ENCODE measurements at regions not wholly inside any gene's neighbourhood (a gene's known extent, or its start where the extent isn't known, plus 50 kb on each side); places are given as distances from the start of the nearest gene placed in this dataset.

DNA sequence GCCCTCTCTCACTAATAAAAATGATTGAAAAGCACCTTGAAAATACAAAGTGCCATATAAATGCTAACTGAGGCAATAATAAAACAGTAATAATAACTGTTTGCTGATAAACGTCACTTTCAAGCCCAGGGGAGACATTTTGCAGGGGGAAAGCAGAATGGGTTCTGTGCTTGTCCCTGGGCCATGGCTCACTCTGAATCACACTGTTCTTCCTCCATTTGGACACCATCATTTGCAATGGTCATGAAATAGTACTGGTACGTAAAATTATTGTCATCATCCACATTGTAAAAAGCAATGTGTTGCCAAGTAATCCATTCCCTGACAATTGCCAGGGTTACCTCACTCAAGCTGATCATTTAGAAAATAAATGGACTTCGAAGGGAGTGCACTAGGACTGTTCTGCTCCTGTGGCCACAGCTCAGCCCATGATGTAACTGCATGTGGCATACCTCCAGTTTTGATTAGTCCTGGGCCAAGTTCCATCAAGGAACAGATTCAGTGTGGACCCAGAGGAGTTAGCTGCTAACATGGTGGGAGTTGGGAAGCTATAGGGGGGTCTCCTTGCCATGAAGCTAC is 508.8 kb upstream of the CELF4 start:
- DNase-seq (ENCODE audit: low read depth), result no peak

DNA sequence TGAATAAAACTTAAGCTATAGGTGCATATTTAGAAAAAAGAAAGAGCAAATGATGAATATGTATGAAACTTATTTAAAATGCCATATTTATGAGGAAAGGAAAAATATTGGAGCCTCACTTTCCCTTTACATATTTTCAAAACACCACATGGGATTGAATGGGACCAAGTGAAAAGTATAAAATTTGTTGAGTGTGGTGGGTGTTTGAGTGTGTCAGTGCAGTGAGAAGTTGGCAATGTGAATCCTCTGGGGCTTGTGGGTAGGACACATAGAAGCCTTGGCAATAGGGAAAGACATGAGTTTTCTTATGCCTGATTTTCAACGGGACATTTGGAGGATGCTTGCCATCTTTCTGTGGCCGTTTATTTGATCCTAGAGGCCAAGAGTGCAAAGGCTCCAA is 502.2 kb upstream of the CELF4 start:
- DNase-seq (ENCODE audit: low read depth), result no peak

DNA sequence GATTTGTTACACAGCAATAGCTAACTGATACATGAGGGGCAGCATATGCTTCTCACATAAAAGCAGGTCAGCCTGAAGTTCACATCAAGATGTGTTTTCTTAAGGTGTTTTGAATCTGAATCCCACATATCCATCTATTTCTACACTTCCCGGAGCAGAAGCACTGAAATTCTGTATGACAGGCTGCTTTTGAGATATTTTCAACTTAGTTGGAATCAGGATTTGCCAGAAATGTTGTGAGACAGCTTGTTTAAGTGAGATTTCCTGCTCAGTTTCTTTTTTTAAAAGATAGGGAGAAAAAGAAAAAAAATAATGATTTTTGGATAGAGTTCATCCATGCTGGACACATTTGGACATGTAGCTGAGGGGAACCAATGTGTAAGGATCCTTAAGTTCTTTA is 501.5 kb upstream of the CELF4 start:
- no peak for DNase-seq (ENCODE audit: low read depth)

DNA sequence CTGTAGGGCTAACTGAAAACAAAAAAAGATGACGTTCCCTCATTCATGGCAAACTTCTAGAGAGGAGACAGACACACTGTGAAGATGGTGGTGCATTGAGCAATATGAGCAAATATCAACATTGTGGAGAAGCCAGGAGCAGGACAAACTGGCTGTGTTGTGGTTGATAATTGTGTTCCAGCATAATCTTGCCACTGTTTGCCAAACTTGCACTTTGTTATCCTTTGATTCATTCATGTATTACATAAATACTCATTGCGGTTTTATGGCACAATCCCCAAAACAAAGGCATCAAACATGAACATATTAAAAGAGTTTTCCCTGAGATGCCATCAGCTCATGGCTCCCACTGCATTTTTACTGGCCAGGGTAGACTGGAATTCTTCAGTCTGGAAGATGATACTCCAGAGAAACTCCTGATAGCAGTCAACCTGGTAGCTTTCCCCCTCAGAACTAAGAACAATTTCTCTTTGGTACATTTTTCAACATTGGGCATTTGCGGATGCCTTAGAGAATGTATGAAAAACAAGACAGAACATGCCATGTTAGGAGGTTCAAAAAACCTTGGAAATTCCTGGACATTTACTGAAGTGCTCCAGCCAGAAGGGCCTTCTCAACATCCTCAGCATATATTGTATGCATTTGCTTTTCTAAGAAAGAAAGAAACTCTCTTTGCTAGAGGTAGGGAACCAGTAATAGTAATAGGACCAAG is 487.4 kb upstream of the CELF4 start:
- no peak for DNase-seq (ENCODE audit: low read depth)

DNA sequence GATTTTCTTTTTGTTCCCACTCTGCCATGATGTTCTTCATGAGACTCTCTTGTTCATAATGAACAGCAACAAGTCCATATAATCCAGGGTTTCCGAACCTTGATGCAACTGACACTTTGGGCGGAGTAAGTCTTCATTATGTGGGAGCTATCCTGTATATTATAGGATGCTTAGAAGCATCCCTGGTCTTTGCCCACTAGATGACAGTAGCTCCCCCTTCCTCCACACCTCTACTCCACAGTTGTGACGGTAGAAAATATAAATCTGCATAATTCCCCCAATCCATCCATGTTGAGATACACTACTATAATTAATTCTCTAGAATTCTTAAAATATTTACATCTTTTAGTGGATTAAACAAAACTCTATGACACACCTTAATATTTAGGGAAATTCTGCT is 482.2 kb upstream of the CELF4 start:
- DNase-seq (ENCODE audit: low read depth), result no peak

DNA sequence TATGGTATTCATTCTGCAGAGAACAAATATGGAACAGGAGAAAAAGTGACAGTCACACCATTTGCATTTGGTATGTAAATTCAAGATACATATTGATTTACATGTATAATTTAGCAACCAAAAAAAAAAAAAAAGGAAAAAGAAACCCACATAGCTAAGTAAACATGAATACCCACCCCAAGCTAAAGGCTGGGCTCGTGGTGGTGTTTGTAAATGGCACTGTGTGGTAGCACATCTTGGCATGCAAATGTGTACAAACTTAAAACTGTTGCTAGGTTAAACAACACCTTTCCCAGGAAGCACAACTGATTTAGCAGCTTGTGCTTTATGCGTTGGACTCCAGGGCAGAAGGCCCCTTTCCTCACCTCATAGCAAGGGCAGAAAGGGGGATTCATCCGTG is 481.1 kb upstream of the CELF4 start:
- no peak for DNase-seq (ENCODE audit: low read depth)

DNA sequence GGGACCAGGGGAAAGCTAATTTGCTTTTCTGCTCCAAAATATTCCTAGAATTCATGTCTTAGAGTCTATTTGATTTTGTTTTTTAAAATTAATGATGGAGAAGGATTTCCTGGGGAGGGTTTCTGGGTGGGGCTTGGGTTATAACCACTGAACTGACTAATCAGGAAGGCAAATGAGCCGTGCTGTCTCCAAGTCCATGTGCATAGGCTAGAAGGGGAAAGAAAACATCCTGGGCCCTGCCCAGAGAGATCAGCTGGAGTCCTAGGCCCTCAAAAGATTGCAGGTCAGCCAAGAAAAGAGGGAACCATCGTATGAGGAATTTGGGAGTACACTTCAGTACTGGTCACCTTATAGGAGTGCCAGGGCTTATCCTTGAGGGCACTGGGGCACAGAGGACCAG is 480.2 kb upstream of the CELF4 start:
- DNase-seq (ENCODE audit: low read depth), result no peak

DNA sequence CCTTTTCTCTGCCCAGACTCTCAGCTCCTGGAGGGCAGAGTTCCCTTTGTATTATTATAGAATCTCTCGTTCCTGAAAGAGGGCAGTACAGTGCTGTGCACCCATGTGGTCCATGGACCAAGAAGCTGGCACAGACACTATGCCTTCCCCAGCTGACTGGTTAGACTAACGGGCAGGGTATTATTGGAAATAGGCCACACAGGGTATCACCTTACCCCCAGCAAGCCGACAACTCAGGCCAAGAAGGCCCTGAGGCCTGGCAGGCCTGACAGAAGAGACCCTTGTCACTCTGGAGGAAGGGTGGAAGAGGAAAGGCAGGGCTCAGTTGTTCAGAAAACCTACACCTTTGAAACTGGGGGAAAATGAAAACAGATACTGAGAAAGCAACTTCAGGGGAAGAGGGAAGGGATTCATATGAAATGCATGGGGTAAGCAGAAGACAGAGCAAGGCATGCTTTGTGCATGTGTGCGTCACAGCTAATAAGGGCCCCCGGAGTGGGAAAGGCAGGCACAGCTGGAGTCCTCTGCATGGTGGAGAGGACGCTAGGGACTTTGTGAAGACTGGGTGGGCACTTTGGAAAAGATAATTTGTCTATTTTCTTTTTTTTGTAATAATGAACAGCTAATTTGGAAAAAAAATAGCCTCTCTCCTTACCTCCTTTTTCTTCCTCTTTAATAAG is 476.8 kb upstream of the CELF4 start:
- DNase-seq (ENCODE audit: low read depth), result no peak

DNA sequence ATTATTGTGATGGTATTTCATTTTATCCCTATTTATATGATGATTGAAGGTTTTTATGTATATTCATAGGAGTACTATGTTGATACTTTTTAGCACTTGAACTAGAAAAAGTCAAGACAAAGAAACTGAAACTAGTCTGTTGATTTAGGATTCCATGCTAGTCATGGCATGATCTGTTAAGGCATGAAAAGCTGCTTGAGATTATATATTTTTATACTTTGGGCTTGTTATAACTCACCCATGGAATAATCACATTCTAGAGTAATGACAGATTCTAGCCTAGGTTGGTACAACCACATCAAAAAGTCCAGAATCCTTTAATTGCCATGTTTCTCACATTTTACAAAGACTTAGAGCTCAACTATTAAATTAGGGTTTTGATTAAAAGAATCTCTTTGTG is 472.6 kb upstream of the CELF4 start:
- DNase-seq (ENCODE audit: low read depth), result no peak

DNA sequence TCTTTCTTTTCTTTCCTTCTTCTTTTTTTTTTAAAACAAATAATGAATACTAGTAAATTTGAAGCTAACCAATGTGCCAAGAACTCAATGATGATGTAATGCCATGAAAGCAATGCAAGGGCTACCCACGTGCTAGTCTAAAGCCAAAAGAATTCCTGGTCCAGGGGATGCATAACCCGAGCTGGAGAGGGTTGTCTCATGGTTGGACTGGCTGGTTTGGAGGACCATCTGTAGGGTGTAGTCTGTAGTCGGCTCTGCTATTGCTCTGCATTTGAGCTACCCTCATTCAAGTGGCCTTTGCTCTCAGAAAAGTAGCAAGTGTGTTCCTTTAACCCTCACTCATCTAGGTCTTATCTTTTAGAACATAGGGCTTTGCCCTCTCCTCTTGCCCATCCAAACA is 469.6 kb upstream of the CELF4 start:
- DNase-seq (ENCODE audit: low read depth), result no peak

DNA sequence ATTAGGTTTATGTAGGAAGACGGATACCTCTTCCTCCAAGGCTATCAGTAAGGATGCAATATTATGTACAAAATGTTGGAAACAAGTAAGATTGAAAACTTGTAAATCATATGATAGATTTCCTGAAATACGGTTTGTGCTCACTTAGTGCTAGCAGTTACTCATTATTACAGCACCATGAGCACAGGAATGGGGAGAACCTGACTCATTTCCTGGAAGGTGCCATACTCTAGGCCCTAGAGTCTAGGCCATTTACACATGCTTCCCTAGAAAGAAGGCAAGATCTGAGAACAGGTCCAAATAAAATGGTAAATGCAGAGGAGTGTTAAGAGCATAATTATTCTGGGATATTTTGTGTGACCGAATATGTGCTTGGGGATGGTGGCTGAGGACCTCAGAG is 467.7 kb upstream of the CELF4 start:
- no peak for DNase-seq (ENCODE audit: low read depth)

DNA sequence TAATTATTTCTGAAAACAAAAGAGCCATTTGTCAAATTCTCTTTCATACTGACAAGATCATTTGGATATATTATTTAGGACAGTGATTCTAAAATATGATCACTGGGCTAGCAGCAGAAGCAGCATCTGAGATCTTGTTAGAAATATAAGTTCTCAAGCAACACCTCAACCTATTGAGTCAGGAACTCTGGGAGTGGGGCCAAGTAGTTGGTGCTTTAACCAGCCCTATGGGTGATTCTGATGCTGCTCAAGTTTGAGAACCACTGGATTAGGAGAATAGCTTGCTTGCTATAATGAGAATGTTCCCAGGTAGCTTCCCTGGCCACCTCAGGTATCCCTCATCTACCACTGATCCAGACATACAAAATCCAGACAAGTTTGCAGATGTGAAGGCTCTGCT is 466.9 kb upstream of the CELF4 start:
- DNase-seq (ENCODE audit: low read depth), result no peak

DNA sequence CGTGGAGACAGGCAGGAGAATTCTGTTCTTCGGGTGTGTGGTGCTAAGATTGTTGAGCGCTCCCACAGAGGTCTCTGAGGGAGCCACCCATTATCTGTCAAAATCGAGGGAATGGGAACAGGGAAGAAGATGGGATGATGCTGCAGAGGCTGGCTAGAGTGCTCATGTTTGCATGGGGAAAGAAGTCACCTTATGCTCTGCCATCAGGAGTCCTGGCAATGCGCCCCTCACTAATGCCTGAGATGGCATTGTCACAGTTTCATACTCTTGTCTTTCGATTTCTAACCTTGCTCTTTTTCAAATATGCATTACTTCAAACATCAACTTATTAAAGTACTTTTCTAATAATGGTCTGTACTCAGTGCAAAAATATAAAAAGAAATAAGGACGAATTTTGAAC is 463.3 kb upstream of the CELF4 start:
- no peak for DNase-seq (ENCODE audit: low read depth)

DNA sequence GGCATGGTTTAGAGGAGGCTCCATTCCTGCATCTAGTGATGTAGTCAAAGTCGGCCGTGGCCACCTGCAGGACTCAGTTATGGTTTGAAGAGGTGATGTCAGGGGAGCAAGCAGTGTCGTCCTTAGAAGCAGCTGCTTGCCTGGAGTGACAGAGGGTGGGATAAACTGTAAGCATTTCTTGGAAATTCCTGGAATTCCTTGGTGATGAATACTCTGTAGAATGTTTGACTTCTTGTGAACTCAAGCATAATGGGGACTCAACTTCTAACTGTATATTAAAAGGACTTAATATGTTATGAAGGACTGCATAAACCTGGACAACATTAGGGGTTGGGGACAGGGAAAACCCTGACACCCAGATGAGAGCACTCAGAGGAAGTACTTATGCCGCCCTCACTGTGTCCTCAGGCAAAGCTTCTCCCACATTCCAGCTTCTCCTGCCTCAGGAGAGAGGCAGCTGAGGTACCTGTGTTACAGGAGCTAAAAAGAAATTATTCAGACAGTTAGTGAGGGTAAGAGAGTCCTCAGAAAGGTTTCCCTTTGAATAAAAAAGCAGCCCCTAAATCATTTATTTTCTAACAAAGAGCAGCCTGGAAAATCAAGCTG is 459.9 kb upstream of the CELF4 start:
- DNase-seq (ENCODE audit: low read depth), result no peak

DNA sequence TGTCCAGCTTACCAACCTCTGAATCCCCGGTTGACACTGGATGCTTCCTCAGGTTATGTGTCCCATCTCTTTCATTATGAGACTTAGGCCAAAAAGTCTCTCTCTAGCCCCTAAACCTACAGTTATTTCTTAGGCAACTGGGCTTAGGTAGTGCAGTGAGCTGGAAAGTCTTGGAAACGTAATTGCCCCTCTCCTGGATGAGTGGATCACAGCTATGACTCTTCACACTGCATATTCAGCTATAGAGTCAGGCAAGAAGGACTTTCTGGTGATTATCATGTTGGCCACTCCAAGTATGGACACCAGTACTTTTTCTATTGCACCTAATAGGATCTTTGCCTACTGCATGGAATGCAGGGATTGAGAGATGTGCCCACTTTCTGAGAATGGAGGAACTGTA is 458.3 kb upstream of the CELF4 start:
- DNase-seq (ENCODE audit: low read depth), result no peak

DNA sequence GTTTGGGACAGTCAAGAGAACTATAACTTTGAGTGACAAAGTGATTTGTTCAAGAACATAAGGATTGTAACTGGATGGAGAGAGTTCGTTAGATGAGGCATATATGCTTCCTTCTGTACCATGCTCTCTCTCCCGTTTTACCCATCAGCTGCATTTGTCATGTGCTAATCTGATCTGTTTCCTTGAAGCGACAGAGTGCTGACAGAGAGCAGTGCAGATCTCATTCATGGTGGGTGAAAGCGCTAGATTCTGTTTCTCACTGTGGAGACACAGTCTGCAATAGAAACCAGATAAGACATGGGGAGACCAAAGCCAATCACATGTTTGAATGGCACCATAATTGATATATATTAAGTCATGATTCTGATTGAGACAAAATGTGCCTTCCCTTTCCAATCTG is 456.6 kb upstream of the CELF4 start:
- no peak for DNase-seq (ENCODE audit: low read depth)

DNA sequence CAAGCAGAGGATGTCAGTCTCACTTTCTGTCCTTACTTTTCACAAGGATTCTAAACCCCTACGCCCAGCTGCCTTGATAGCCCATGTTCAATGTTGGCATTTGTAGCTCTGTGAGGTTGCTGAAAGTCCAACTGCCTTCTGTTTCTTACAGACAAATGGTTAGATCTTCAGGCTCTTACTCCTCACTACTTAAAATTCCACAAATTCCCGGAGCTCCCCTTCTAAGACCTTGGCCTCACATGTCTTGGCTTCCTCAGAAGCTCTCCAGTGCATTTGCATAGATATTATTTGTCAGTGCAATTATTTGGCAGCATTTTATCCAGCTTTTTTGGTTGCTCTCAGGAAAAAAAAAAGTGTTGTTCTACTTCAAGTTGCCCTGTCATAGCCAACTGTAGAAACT is 453.7 kb upstream of the CELF4 start:
- no peak for DNase-seq (ENCODE audit: low read depth)

DNA sequence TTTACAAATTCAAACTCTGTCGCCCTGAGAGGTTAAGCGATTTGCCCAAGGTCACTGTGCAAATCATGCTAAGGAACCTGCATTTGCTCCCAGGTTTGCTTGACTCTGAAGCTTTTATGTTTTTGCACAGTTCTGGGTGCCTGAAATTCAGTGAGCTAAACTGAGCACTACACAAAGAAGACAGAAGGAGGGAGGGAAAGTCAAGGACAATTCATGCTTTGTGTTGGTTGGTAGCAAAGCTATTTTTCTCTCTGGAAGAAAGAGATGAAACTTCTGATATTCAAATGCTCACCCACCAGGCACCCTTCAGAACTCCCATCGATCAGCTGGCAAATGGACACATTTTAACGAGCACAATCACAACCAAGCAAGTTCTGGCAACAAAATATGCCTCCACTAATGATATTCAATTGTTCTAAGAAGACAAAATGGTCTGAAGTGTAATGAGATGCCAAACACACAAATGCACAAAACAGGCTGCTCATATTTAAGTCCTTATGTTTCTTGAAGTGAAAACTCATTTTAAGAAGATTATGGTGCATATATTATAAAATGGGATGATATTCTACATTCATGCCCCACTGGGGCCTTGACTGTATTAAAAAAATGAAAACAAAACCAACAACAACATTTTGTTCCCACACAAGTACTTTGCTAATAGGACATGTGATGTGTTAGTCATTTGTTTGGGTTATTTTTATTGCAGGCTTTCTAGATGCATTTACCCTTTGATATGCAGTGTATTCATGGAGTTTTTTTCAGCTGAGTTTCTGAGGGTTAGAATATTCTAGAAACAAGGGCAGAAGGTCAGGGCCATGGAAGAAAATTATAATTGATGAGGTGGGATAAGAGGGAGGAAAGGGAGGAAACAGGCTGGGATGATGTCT is 445.6 kb upstream of the CELF4 start:
- DNase-seq (ENCODE audit: low read depth), result no peak

DNA sequence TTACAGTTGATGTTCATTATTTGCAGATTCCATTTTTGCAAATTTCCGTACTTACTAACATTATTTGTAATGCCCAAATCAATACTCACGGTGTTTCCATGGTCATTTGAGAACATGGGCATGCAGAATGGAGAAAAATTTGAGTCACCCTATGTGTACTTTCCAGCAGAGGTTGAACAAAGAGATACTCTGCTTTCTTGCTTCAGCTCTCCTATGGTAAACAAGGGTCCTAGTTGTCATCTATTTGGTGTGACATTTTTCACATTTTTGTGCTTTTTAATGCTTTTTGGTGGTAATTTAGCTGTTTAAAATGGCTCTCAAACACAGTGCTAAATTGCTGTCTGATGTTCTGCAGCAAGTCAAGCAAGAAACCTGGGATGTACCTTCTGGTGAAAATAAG is 444.4 kb upstream of the CELF4 start:
- no peak for DNase-seq (ENCODE audit: low read depth)

DNA sequence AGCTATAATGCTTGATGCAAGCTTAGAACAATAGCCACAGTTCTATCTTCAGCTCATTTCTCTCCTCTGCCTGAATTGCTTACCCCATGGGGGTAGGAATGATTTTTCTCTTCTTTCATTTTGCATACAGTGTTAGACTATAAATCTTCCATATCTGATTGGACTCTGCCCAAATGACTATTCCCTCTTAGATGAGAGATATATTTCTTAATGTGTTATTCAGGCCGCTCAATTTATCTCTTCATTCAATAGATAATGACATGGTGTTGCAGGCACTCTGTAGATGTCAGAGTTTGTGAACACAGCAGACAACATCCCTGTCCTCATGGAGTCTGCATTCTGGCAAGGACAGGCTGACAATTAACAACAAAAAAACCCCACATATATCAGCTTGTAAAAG is 443.7 kb upstream of the CELF4 start:
- DNase-seq (ENCODE audit: low read depth), result no peak

DNA sequence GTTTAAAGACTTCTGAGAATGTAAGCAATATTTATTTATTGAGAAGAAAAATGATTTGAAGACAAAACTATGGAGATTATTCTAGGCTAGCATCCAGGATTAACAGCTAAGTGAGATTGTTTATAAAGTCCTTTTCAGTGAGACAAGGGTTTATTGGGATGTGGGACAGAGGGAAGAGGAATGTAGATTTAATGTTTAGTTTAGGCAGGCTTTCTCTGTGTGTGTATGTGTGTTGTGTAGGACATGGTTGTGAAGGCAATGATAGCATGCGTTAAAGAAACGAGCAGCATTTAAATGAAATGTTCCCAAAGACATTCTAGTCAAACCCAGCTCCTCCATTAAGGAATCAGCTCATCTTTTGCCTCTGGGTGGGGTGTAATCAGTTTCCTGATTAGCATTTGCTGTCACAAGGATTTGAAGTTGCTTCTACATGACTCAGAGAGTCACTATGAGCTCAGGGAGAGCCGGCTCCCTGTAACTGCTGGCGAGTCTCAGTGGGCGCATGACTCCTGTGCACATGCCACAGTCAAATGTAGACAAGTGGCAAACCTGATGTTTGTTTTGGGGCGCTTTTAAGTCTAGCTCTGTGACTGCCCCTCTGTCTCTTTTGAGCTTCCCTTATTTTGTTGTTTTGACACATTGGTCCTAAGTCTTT is 442.2 kb upstream of the CELF4 start:
- no peak for DNase-seq (ENCODE audit: low read depth)

All from LHCN-M2 (cell line).